ENCODE measurements at regions not wholly inside any gene's neighbourhood (a gene's known extent, or its start where the extent isn't known, plus 50 kb on each side); places are given as distances from the start of the nearest gene placed in this dataset.

DNA sequence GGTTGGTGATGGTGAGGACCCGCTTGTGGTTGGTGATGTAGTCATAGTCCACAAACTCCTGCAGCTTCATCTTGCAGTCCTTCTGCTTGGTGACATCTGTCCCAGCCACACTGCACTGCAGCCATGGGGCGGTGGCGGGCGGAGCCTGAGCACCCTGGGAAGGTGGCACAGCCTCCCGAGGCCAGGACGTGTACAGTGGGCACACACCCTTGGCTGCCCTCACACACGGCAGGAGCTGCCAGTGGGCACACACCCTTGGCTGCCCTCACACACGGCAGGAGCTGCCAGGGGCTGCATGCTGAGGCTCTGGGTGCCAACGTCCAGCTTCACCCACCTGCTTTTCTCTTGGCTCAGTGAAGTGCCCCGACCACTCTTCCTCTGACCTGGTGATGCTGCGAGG, 128.7 kb downstream of the TUBA3C start:
- H3K9me2 ChIP-seq (ENCODE audit: insufficient read depth): no peaks in the 10 kb centered on the region
- H4K20me1 ChIP-seq (ENCODE audit: insufficient read depth): no peaks in the 10 kb centered on the region
- ChIA-PET CTCF (no interaction called here), POLR2A (no interaction called here), RAD21 (ENCODE audit: low non-redundant PET in 1 of 2, low total read pairs in 2 of 2, uncharacterized antibody in 2 of 2, unreplicated experiment in 2 of 2) (no interaction called here)
- BruUV-seq (replicated peaks): no TSS peak
- H3K27me3 ChIP-seq (ENCODE audit: insufficient read depth, low read length): no peaks in the 10 kb centered on the region
- no peak overlapping the region for H3K4me2 ChIP-seq (ENCODE audit: low read length)
- no peak overlapping the region for H2AFZ ChIP-seq (ENCODE audit: low read depth, low read length, poor library complexity, severe bottlenecking)
- DNase-seq (ENCODE audit: low read depth, low spot score): no peak
- no peaks in the 10 kb centered on the region for H3K4me1 ChIP-seq (ENCODE audit: control insufficient read depth in 1 of 2, insufficient read depth in 2 of 2, low read length in 2 of 2)
- no peaks in the 10 kb centered on the region for H3K36me3 ChIP-seq (ENCODE audit: control insufficient read depth in 1 of 2, insufficient read depth in 2 of 2, low read length in 2 of 2)
- H3K9ac ChIP-seq (ENCODE audit: low read length): no peak overlapping the region
- H3K27ac ChIP-seq (ENCODE audit: low read depth, low read length): no peak overlapping the region
- ATAC-seq: no peak
- peaks cover 0 to 25% of the 10 kb centered on the region in 2 experiments; a peak in 2 of 4 replicates for H3K9me3 ChIP-seq (ENCODE audit: control insufficient read depth in 1 of 2, insufficient read depth in 1 of 2, low read depth in 1 of 2, low read length in 2 of 2)
- no peaks in the 10 kb centered on the region for H3K79me2 ChIP-seq (ENCODE audit: insufficient read depth, low read length)
- H3K4me3 ChIP-seq (replicated peaks in 1 of 2; ENCODE audit: low read depth in 1 of 2, low read length in 2 of 2): no peak overlapping the region
- intact Hi-C loops (cut with micrococcal nuclease): no loop called here
- TF ChIP-seq, protein P1, sequence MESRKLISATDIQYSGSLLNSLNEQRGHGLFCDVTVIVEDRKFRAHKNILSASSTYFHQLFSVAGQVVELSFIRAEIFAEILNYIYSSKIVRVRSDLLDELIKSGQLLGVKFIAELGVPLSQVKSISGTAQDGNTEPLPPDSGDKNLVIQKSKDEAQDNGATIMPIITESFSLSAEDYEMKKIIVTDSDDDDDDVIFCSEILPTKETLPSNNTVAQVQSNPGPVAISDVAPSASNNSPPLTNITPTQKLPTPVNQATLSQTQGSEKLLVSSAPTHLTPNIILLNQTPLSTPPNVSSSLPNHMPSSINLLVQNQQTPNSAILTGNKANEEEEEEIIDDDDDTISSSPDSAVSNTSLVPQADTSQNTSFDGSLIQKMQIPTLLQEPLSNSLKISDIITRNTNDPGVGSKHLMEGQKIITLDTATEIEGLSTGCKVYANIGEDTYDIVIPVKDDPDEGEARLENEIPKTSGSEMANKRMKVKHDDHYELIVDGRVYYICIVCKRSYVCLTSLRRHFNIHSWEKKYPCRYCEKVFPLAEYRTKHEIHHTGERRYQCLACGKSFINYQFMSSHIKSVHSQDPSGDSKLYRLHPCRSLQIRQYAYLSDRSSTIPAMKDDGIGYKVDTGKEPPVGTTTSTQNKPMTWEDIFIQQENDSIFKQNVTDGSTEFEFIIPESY (IDR thresholded peaks at IDR 0.05; ENCODE audit: extremely low read depth, insufficient replicate concordance, low read length): no peak
- TF ChIP-seq YY1 (IDR thresholded peaks at IDR 0.05; ENCODE audit: extremely low read depth, insufficient replicate concordance, low read depth, low read length) (no peak), SIN3A (IDR thresholded peaks at IDR 0.05; ENCODE audit: low read depth) (no peak), CBX3 (IDR thresholded peaks at IDR 0.05; ENCODE audit: low read depth) (no peak), RAD21 (IDR thresholded peaks at IDR 0.05; ENCODE audit: low read depth) (no peak), POLR2A (IDR thresholded peaks at IDR 0.05; ENCODE audit: borderline replicate concordance, extremely low read depth, insufficient read depth, insufficient read length) (no peak), EZH2phosphoT487 (IDR thresholded peaks at IDR 0.05; ENCODE audit: borderline replicate concordance) (no peak), ZFX (IDR thresholded peaks at IDR 0.05) (no peak), EGR1 (IDR thresholded peaks at IDR 0.05; ENCODE audit: low read depth) (no peak), FOSL1 (IDR thresholded peaks at IDR 0.05; ENCODE audit: low read depth) (no peak), EZH2 (IDR thresholded peaks at IDR 0.05) (no peak), ZNF274 (IDR thresholded peaks at IDR 0.05; ENCODE audit: low read depth, low read length) (no peak), SP1 (IDR thresholded peaks at IDR 0.05; ENCODE audit: low read depth) (no peak), SRF (IDR thresholded peaks at IDR 0.05; ENCODE audit: low read depth) (no peak), TCF7L2 (IDR thresholded peaks at IDR 0.05; ENCODE audit: borderline replicate concordance, extremely low read depth, insufficient read depth, insufficient read length) (no peak), POLR2AphosphoS5 (IDR thresholded peaks at IDR 0.05; ENCODE audit: low read depth, low read length) (no peak), JUND (IDR thresholded peaks at IDR 0.05) (no peak)
- TF ChIP-seq, protein P2, sequence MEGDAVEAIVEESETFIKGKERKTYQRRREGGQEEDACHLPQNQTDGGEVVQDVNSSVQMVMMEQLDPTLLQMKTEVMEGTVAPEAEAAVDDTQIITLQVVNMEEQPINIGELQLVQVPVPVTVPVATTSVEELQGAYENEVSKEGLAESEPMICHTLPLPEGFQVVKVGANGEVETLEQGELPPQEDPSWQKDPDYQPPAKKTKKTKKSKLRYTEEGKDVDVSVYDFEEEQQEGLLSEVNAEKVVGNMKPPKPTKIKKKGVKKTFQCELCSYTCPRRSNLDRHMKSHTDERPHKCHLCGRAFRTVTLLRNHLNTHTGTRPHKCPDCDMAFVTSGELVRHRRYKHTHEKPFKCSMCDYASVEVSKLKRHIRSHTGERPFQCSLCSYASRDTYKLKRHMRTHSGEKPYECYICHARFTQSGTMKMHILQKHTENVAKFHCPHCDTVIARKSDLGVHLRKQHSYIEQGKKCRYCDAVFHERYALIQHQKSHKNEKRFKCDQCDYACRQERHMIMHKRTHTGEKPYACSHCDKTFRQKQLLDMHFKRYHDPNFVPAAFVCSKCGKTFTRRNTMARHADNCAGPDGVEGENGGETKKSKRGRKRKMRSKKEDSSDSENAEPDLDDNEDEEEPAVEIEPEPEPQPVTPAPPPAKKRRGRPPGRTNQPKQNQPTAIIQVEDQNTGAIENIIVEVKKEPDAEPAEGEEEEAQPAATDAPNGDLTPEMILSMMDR (IDR thresholded peaks at IDR 0.05 in 2 of 3, conservative IDR thresholded peaks at IDR 0.05 in 1 of 3; ENCODE audit: borderline replicate concordance in 1 of 3, insufficient read depth in 1 of 3, low read depth in 2 of 3, low read length in 2 of 3): no peak
- TF ChIP-seq, protein P3, sequence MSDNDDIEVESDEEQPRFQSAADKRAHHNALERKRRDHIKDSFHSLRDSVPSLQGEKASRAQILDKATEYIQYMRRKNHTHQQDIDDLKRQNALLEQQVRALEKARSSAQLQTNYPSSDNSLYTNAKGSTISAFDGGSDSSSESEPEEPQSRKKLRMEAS (IDR thresholded peaks at IDR 0.05): no peak
- TF ChIP-seq, protein P4, sequence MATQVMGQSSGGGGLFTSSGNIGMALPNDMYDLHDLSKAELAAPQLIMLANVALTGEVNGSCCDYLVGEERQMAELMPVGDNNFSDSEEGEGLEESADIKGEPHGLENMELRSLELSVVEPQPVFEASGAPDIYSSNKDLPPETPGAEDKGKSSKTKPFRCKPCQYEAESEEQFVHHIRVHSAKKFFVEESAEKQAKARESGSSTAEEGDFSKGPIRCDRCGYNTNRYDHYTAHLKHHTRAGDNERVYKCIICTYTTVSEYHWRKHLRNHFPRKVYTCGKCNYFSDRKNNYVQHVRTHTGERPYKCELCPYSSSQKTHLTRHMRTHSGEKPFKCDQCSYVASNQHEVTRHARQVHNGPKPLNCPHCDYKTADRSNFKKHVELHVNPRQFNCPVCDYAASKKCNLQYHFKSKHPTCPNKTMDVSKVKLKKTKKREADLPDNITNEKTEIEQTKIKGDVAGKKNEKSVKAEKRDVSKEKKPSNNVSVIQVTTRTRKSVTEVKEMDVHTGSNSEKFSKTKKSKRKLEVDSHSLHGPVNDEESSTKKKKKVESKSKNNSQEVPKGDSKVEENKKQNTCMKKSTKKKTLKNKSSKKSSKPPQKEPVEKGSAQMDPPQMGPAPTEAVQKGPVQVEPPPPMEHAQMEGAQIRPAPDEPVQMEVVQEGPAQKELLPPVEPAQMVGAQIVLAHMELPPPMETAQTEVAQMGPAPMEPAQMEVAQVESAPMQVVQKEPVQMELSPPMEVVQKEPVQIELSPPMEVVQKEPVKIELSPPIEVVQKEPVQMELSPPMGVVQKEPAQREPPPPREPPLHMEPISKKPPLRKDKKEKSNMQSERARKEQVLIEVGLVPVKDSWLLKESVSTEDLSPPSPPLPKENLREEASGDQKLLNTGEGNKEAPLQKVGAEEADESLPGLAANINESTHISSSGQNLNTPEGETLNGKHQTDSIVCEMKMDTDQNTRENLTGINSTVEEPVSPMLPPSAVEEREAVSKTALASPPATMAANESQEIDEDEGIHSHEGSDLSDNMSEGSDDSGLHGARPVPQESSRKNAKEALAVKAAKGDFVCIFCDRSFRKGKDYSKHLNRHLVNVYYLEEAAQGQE (IDR thresholded peaks at IDR 0.05; ENCODE audit: low read depth): no peak

All from HCT116 (cell line).